ENCODE measurements at regions not wholly inside any gene's neighbourhood (a gene's known extent, or its start where the extent isn't known, plus 50 kb on each side); places are given as distances from the start of the nearest gene placed in this dataset.

GRCh38 chr2:15772681-15773080, 167.7 kb upstream of the MYCN start:
- TF ChIP-seq, protein P1, sequence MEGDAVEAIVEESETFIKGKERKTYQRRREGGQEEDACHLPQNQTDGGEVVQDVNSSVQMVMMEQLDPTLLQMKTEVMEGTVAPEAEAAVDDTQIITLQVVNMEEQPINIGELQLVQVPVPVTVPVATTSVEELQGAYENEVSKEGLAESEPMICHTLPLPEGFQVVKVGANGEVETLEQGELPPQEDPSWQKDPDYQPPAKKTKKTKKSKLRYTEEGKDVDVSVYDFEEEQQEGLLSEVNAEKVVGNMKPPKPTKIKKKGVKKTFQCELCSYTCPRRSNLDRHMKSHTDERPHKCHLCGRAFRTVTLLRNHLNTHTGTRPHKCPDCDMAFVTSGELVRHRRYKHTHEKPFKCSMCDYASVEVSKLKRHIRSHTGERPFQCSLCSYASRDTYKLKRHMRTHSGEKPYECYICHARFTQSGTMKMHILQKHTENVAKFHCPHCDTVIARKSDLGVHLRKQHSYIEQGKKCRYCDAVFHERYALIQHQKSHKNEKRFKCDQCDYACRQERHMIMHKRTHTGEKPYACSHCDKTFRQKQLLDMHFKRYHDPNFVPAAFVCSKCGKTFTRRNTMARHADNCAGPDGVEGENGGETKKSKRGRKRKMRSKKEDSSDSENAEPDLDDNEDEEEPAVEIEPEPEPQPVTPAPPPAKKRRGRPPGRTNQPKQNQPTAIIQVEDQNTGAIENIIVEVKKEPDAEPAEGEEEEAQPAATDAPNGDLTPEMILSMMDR (IDR thresholded peaks at IDR 0.05; ENCODE audit: insufficient read depth, low read depth, low read length), result no peak
- TF ChIP-seq EZH2 (IDR thresholded peaks at IDR 0.05; ENCODE audit: insufficient read depth, low read length), result no peak

Data from astrocyte (in vitro differentiated cells and primary cell).